ENCODE measurements at regions not wholly inside any gene's neighbourhood (a gene's known extent, or its start where the extent isn't known, plus 50 kb on each side); places are given as distances from the start of the nearest gene placed in this dataset.

DNA sequence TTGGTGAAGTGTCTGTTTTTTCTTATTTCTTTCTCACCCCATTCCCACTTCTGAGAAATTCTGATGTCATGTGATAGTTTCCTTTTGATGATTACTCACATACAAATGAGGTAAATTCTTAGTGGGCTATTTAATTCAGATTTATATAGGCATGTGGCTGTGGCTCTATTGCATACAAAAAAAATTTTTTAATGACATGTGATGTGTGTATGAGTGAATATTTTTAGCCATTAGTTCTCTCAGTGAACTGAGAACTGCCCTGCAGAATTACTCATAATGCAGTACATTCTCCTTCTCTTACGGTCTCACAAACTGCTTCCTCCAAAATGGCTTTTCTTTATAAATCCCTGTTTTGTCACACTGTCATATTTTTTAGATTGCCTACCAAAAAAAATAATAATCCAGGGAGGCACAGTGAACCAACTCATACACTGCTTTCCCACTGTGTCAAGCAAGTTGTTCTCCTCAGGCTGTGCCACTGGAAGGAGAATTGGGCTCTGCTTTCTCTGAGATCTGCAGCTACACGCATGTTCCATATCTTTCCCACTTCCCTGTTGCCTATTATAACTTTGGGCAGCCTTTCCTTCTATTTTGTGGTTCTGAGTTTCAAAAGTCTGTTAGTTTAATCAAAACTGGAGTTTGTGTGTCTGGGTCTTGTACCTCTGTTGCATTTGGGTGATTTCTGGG, 415.7 kb upstream of the THBS1 start (continued):
- no peak for TF ChIP-seq RBBP5 (IDR thresholded peaks at IDR 0.05; ENCODE audit: borderline replicate concordance, low read depth, low read length)
- TF ChIP-seq EP300 (IDR thresholded peaks at IDR 0.05; ENCODE audit: borderline replicate concordance in 1 of 2, low read depth in 2 of 2, low read length in 2 of 2): no peak
- TF ChIP-seq TEAD4 (IDR thresholded peaks at IDR 0.05; ENCODE audit: low read depth, low read length): no peak
- TF ChIP-seq SP2 (IDR thresholded peaks at IDR 0.05; ENCODE audit: low read length): no peak
- no peak for TF ChIP-seq POLR2AphosphoS5 (IDR thresholded peaks at IDR 0.05; ENCODE audit: low read depth, low read length)
